Mesodermal cell (in vitro differentiated cells): ENCODE measurements at regions not wholly inside any gene's neighbourhood (a gene's known extent, or its start where the extent isn't known, plus 50 kb on each side); places are given as distances from the start of the nearest gene placed in this dataset.

ENCODE experiments used
- H3K27ac ChIP-seq: 2 replicates; pipeline ENCODE4 v1.7.0; 2013; ENCODE audit warnings: mild to moderate bottlenecking, low read depth, low read length, moderate library complexity; ENCODE audit not compliant: severe bottlenecking
- H3K36me3 ChIP-seq: 2 replicates; pipeline ENCODE4 v1.7.1; 2013; ENCODE audit warnings: mild to moderate bottlenecking, low read length, moderate library complexity; ENCODE audit not compliant: control insufficient read depth, insufficient read depth
- H3K4me1 ChIP-seq: one replicate; pipeline ENCODE4 v1.7.1; 2013; ENCODE audit warnings: mild to moderate bottlenecking, low read length; ENCODE audit not compliant: insufficient read depth, control insufficient read depth, poor library complexity, severe bottlenecking
- H3K4me3 ChIP-seq: 2 replicates; pipeline ENCODE4 v1.7.0; 2013; ENCODE audit warnings: low read length, control low read depth, mild to moderate bottlenecking; ENCODE audit not compliant: insufficient read depth, poor library complexity, severe bottlenecking; ENCODE audit errors: extremely low read depth
- H3K9me3 ChIP-seq: 2 replicates; pipeline ENCODE4 v1.7.1; 2013; ENCODE audit warnings: mild to moderate bottlenecking, low read length, moderate library complexity; ENCODE audit not compliant: control insufficient read depth
- WGBS, 2 experiments: methylation state at CpG; one replicate each; pipeline ENCODE4 v1.1.5; 2013; ENCODE audit warnings: missing lambda C conversion rate in 2 of 2; ENCODE audit not compliant: insufficient coverage in 2 of 2; 5-methylcytosine and 5-hydroxymethylcytosine counted together

DNA sequence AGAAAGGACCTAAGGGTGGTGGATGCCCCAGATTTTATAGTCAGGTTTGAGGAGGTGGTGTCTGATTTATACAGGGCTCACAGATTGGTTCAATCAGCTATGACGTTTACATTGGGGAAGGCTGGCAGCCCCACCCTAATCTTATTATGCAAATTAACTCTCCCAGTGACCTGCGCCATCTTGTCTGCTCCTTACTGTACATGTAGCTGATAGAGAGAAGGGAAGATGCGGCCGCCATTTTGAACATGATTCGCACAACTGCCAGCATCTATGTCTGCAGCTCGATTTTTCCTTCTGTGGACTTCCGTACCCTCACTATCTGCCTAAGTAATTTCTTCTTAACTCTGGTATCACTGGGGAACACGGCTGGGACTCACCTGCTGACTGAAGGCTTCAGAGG lies 619.0 kb upstream of the DPP6 start:
- 70 to 88% methylated on average over 1 to 3 of the region's 8 CpGs for WGBS, 2 experiments
- Histone ChIP-seq H3K4me3 (no peak overlapping the region), H3K9me3 (peaks cover 32% of the 10 kb centered on the region), H3K27ac (no peak overlapping the region), H3K36me3 (no peaks in the 10 kb centered on the region), H3K4me1 (no peaks in the 10 kb centered on the region)

DNA sequence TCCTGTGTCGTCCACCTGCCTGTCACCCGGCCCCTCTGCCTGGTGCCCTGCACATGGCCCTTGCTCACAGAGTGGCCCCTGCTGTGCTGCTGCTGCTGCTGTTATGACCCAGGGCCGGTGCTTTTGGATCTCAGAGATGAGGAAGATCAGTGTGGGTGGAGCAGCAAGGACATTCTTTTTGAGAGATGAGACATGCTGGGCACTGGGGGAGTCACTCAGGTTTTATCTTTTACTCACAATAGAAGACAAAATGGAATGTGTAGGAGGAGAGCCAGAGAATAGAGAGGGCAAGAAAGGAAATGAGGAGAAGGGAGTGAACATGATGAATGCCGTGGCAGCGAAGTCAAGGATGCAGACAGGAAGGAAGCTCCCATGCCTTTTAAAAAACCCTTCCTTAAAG lies 611.5 kb upstream of the DPP6 start:
- Histone ChIP-seq H3K4me3 (no peak overlapping the region), H3K4me1 (no peaks in the 10 kb centered on the region), H3K9me3 (peaks cover 56% of the 10 kb centered on the region), H3K36me3 (no peaks in the 10 kb centered on the region), H3K27ac (no peak overlapping the region)
- WGBS, 2 experiments: 59 to 71% methylated on average over 1 to 3 of the region's 5 CpGs

DNA sequence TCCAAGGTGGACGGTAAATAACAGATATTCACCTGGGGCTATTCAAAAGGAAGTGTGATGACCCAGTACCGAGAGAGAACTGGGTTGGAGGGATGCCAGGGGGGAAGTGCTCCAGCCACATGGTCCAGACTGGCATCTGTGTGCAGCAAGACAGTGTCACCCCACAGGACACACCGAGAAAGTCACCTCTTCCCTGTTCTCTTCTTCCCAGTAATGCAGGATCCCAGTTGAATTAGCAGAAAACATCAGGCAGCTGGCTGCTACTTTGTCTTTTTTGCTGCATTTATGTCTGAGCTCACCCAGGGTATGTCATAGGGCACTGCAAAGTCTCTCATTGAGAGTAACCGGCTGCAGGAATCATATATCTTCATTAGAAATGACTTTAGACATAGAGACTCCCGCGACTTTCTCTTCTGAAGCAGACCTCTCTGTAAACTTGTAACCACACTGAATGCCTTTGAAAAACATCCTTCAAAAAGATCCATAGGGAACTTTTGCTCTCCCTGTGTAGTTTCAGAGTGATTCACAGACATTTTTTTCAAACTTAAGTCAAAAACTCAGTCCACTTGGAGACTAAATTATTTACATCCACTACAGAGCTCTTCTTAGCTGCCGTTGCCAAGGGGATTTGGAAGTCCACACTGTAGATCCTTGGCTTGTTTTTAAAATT lies 609.0 kb upstream of the DPP6 start:
- WGBS, 2 experiments: 76 to 82% methylated on average over 6 of the region's 7 CpGs
- Histone ChIP-seq H3K36me3 (no peaks in the 10 kb centered on the region), H3K27ac (no peak overlapping the region), H3K9me3 (peaks cover 65% of the 10 kb centered on the region), H3K4me3 (no peak overlapping the region), H3K4me1 (no peaks in the 10 kb centered on the region)

DNA sequence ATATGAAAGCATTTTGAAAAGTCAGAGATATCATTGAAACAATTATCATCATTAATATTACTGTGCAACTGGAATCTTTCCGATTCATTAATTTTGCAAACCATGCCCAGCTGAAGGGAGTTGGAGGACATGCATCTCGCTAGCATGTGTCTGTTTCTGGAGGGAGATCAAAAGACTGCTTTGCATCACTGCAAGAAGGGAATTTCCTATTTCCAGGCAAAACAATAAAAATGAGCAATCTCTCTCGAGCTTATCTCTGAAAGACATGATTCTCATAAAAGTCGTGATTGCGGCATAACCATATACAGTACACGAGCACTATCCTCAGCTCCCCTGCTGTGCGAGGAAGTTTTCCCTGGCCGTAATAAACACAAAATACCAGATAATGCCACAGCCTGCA lies 607.6 kb upstream of the DPP6 start:
- 69 to 90% methylated on average over 7 of the region's 8 CpGs for WGBS, 2 experiments
- no peak overlapping the region for H3K4me3 ChIP-seq
- H3K9me3 ChIP-seq: peaks cover 65% of the 10 kb centered on the region

DNA sequence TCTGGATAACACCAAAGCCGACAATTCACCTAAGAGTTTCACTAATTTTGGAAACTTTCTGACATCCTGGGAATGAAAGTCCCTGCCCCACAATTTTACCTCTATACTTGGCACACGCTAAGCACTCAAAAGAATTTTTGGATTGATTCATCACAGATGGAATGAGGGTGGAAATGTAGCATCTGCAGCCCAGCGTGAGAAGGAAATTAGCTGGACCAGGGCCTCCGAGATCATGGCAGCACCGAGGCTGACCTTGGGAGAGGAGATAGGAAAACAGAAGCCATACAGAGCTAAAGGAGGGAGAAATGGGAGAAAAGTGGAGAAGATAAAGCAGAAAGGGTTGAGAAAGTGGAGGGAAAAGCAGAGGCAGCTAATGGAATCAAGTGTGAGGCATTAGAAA lies 606.6 kb upstream of the DPP6 start:
- no peak overlapping the region for H3K4me3 ChIP-seq
- no peaks in the 10 kb centered on the region for H3K4me1 ChIP-seq
- H3K36me3 ChIP-seq: no peaks in the 10 kb centered on the region
- H3K9me3 ChIP-seq: peaks cover 61% of the 10 kb centered on the region
- WGBS, 2 experiments: 71 to 73% methylated on average over 3 to 5 of the region's 5 CpGs
- no peak overlapping the region for H3K27ac ChIP-seq

More for the DNA sequence above, 607.6 kb upstream of the DPP6 start:
- no peaks in the 10 kb centered on the region for H3K36me3 ChIP-seq
- H3K27ac ChIP-seq: no peak overlapping the region
- H3K4me1 ChIP-seq: no peaks in the 10 kb centered on the region

DNA sequence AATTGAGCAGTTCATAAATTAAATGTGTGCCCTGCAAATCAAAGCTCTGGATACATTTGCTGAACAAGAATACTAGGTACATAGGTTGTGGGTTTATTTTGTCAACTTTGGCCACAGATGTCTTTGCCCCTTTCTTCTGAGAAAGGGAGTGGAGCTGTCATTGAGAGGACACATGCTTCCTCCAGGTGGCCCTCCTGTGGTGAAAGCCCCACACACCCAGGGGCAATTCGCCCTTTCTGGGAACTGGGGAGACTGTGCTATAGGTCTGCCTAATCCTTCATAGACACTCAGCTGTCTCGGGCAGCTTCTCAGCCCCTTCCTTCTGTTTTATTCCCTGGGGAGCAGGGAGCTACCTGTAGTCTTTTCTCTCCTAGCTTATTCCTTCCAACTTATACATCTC lies 605.7 kb upstream of the DPP6 start:
- no peaks in the 10 kb centered on the region for H3K36me3 ChIP-seq
- no peak overlapping the region for H3K4me3 ChIP-seq
- 56 to 63% methylated on average over 2 of the region's 2 CpGs for WGBS, 2 experiments
- peaks cover 53% of the 10 kb centered on the region for H3K9me3 ChIP-seq
- H3K27ac ChIP-seq: no peak overlapping the region
- H3K4me1 ChIP-seq: no peaks in the 10 kb centered on the region

DNA sequence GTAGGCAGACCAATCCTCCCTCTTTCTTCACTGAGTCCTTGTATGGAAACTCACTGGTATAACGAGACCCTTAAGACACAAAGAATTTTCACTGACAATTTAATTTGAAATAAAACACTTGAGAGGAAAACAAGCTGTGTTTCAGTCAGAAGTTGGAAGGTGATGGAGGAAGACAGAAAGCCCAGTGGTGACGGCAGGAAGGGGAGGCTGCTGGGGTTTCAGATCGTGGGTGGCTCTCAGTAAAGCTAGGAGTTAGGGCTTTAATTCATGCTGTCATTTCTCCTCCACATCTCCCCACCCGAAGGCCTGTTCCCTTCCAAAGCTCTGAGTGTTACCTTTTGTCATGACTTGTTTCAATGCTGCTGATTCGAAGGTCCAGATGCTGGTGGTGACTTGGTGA lies 605.2 kb upstream of the DPP6 start:
- H3K4me1 ChIP-seq: no peaks in the 10 kb centered on the region
- peaks cover 48% of the 10 kb centered on the region for H3K9me3 ChIP-seq
- H3K27ac ChIP-seq: no peak overlapping the region
- WGBS, 2 experiments: 78% methylated on average over 1 of the region's 5 CpGs; no CpG with 5 or more reads in 1 of the 2 experiments
- no peak overlapping the region for H3K4me3 ChIP-seq
- H3K36me3 ChIP-seq: no peaks in the 10 kb centered on the region

DNA sequence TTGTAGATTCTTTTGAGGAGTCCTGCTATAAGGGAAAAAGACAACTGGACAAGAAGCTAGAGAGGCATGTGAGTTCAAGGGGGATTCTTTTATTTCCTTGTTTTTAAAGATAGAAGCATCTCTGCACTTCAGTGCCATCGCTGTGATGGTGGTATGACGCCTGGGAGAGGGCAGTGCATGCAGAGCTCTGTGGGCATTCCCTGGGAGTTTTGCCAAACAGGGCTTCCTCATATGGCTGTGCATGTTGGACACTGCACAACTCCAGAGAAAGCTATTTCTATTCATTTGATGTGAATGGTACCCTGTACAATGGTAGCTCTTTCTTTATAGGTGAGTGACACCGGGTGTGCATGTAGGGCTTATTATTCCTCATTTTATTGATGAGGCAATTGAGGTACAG lies 599.5 kb upstream of the DPP6 start:
- 17 to 75% methylated on average over 2 to 3 of the region's 3 CpGs for WGBS, 2 experiments
- H3K9me3 ChIP-seq: peaks cover 57% of the 10 kb centered on the region

DNA sequence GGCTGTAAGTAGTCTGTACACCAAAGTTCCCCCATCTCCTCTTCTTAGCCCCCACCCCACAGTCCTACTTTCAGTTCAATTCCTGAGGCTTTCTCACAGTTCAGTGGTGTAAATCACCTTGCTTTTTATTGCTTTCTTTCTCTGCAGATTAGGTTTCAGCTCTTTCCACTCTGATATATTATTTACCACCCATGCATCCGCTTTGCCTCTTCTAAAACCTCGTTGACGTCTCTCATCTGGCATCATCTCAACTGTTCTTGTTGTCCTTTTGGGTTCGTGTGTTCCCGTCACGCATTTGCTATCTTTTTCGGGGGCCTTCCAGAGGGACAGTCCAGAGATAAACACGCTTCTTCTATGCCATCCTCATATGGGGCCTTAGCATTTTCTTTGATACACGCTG lies 597.9 kb upstream of the DPP6 start:
- H3K27ac ChIP-seq: no peak overlapping the region
- WGBS, 2 experiments: 88 to 92% methylated on average over 7 to 8 of the region's 9 CpGs
- no peaks in the 10 kb centered on the region for H3K36me3 ChIP-seq
- no peak overlapping the region for H3K4me3 ChIP-seq
- H3K4me1 ChIP-seq: no peaks in the 10 kb centered on the region
- peaks cover 61% of the 10 kb centered on the region for H3K9me3 ChIP-seq

More for the DNA sequence above, 599.5 kb upstream of the DPP6 start:
- no peaks in the 10 kb centered on the region for H3K36me3 ChIP-seq
- no peak overlapping the region for H3K4me3 ChIP-seq
- no peaks in the 10 kb centered on the region for H3K4me1 ChIP-seq
- H3K27ac ChIP-seq: no peak overlapping the region

DNA sequence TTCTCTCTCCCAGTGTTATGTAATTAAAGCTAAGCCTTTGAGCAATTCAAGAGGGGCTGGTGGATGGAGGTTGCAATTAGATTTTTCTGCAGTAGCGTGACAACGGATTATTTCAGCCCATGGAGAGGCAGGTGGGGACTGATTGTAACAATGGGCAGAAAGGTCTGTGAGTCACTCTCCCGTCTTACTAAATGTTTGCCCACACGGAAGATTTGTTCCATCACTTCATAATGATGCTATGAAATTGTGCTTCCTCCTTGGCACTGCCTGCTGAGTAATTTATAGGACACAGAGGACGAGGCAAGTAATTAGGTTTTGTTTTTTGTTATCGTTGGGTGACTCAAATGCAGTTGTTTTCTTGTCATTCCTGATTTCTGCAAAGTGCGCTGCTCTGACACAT lies 594.5 kb upstream of the DPP6 start:
- Histone ChIP-seq H3K9me3 (peaks cover 64% of the 10 kb centered on the region), H3K36me3 (no peaks in the 10 kb centered on the region), H3K27ac (no peak overlapping the region), H3K4me1 (no peaks in the 10 kb centered on the region), H3K4me3 (no peak overlapping the region)
- WGBS, 2 experiments: 70 to 75% methylated on average over 5 to 6 of the region's 7 CpGs

DNA sequence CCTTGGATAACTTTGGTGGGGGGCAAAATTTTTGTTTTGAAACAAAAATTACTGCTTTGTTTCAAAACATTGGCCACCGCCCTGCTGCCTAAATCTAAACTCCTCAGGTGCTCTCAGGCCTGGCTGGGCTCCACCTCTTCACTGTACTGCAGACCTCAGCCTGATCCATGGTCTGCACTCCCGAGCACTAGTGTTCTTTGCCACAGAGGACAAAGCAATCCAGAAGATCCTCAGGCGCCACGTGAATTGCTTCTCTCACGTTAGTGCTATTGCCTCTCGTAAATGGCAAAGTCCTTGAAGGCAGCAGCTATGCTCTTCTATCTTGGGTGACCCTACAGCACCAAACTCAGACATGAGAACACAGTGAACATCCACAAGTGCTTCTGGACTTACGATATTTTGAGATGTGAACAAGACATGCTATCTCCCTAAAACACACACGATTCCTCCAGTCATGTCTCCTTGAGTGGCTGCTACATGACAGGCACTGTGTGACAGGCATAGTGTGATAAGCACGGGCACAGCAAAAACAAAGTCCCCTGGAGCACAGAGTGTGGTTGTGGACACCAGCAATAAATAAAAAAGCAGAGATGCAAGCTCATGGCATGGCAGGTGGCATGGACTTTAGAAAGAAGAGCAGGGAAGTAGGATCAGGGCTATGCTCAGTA lies 582.1 kb upstream of the DPP6 start:
- Histone ChIP-seq H3K4me1 (no peaks in the 10 kb centered on the region), H3K27ac (no peak overlapping the region), H3K4me3 (no peak overlapping the region), H3K9me3 (peaks cover 40% of the 10 kb centered on the region), H3K36me3 (no peaks in the 10 kb centered on the region)
- 70 to 83% methylated on average over 7 to 9 of the region's 9 CpGs for WGBS, 2 experiments
